Keratinocyte (primary cell): ENCODE measurements at regions not wholly inside any gene's neighbourhood (a gene's known extent, or its start where the extent isn't known, plus 50 kb on each side); places are given as distances from the start of the nearest gene placed in this dataset.

Source experiments
- CTCF ChIP-seq, 3 experiments: IDR thresholded peaks in 1 of 3; conservative IDR thresholded peaks in 1 of 3; optimal IDR thresholded peaks in 1 of 3; 2 replicates in 2 of 3; 3 replicates in 1 of 3; pipeline versions ENCODE3 to v1.5.1; 2011; ENCODE audit warnings: low read length in 3 of 3, mild to moderate bottlenecking in 3 of 3, moderate library complexity in 2 of 3, control low read depth in 1 of 3, inconsistent platforms in 1 of 3; ENCODE audit not compliant: insufficient read depth in 2 of 3; ENCODE audit errors: extremely low read depth in 1 of 3
- EZH2 ChIP-seq: IDR thresholded peaks from one replicate; pipeline ENCODE4 v1.6.1; 2012; ENCODE audit warnings: inconsistent platforms, mild to moderate bottlenecking, low read length, moderate library complexity

GRCh38 chr6:14945461-14946185 is 300.2 kb upstream of the JARID2 start:
- TF ChIP-seq CTCF (optimal IDR thresholded peaks at IDR 0.05 in 1 of 3, IDR thresholded peaks at IDR 0.05 in 1 of 3, conservative IDR thresholded peaks at IDR 0.05 in 1 of 3; ENCODE audit: extremely low read depth in 1 of 3, insufficient read depth in 2 of 3, low read length in 3 of 3) = no peak
- TF ChIP-seq EZH2 = no peak
